Gastrocnemius medialis (tissue), 4 donors: ENCODE measurements at regions not wholly inside any gene's neighbourhood (a gene's known extent, or its start where the extent isn't known, plus 50 kb on each side); places are given as distances from the start of the nearest gene placed in this dataset.

Experiments
- ATAC-seq, 2 donors: fragments of 150-250 bp; one replicate each; pipeline ENCODE4 v1.9.1; 2016
- DNase-seq, 2 donors: peaks; one replicate each; pipeline ENCODE4 v3.0.0-alpha.2; 2019
- H3K27ac ChIP-seq, 4 donors: fragments of 200-600 bp; sonication (generic); 1 replicate in 1 of 4; 2 replicates in 3 of 4; pipeline ENCODE4 v1.5.1; 2016 to 2018; ENCODE audit warnings: mild to moderate bottlenecking in 2 of 4, moderate library complexity in 1 of 4
- H3K27me3 ChIP-seq, 3 donors: fragments of 200-600 bp; sonication (generic) in 2 of 3; 1 replicate in 1 of 3; 2 replicates in 2 of 3; pipeline versions ENCODE4 v1.5.1 to v1.6.0; 2016 to 2019; ENCODE audit warnings: mild to moderate bottlenecking in 1 of 3, moderate library complexity in 1 of 3
- H3K36me3 ChIP-seq, 2 donors: fragments of 200-600 bp; sonication (generic) in 1 of 2; one replicate each; pipeline ENCODE4 v1.5.1; 2017 to 2018
- H3K4me1 ChIP-seq, 2 donors: fragments of 200-600 bp; sonication (generic) in 1 of 2; one replicate each; pipeline ENCODE4 v1.5.1; 2016 to 2017; ENCODE audit warnings: mild to moderate bottlenecking in 2 of 2
- H3K4me3 ChIP-seq, 4 donors: fragments of 200-600 bp; sonication (generic) in 3 of 4; 1 replicate in 1 of 4; 2 replicates in 3 of 4; pipeline ENCODE4 v1.5.1; 2016 to 2019; ENCODE audit warnings: mild to moderate bottlenecking in 2 of 4
- H3K9me3 ChIP-seq, 3 donors: fragments of 200-600 bp; sonication (generic) in 2 of 3; 1 replicate in 1 of 3; 2 replicates in 2 of 3; pipeline ENCODE4 v1.5.1; 2016 to 2019
- CTCF ChIP-seq, 5 experiments: fragments of 450-650 bp in 3 of 5; fragments of 200-600 bp in 2 of 5; sonication (generic) in 2 of 5; IDR thresholded peaks in 4 of 5; conservative IDR thresholded peaks in 1 of 5; 1 replicate in 4 of 5; 2 replicates in 1 of 5; pipeline ENCODE4 v1.5.1; 2016 to 2019; ENCODE audit warnings: antibody characterized with exemption in 5 of 5, mild to moderate bottlenecking in 3 of 5, moderate library complexity in 3 of 5
- POLR2A ChIP-seq, 2 donors: fragments of 450-650 bp; IDR thresholded peaks; one replicate each; pipeline ENCODE4 v1.6.1; 2017; ENCODE audit warnings: antibody characterized with exemption in 2 of 2, mild to moderate bottlenecking in 2 of 2, moderate library complexity in 2 of 2
- in situ Hi-C, 4 donors: fragments of 200-750 bp; cut with MboI; loops; one replicate each; pipeline versions ENCODE4 v1.15.0 to v1.8.0; 2017; ENCODE audit warnings: low sequenced_read_pairs in 4 of 4
- intact Hi-C: fragments of 100-400 bp; cut with DNase I; formaldehyde crosslinking; loops from one replicate; pipeline ENCODE4 v1.15.1; 2023; ENCODE audit warnings: low total_unique reads

DNA sequence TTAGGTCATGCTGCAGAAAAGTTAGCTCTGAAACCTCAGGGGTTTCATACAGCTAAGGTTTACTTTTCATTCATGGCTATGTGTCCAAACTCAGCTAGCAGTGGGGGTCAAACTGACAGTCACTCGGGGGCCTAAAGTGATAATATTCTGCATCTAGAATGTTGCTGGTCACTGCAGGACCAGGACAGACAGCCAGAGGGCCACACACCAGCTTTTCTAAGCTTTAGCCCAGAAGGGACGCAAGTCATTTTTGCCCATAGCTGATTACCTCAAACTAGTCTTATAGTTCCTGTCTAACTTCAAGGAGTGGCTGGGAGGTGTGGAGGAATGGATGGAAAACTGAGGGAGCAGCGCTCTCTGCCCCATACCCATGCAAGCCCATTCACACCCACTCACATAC, 163.0 kb upstream of the NLRP1 start:
- ATAC-seq (no peak), DNase-seq (no peak)
- H3K27ac ChIP-seq, result no peak overlapping the region
- in situ Hi-C loops (no loop called here), intact Hi-C loops (no loop called here)
- no peaks in the 10 kb centered on the region for H3K4me1 ChIP-seq
- H3K36me3 ChIP-seq, result no peaks in the 10 kb centered on the region
- H3K4me3 ChIP-seq, result no peak overlapping the region
- no peaks in the 10 kb centered on the region for H3K9me3 ChIP-seq
- H3K27me3 ChIP-seq, result no peaks in the 10 kb centered on the region
- no peak for TF ChIP-seq CTCF (IDR thresholded peaks at IDR 0.05 in 4 of 5, conservative IDR thresholded peaks at IDR 0.05 in 1 of 5)
- no peak for TF ChIP-seq POLR2A (IDR thresholded peaks at IDR 0.05)

GRCh38 chr17:5747964-5748363, 163.7 kb upstream of the NLRP1 start:
- intact Hi-C loops, result no loop called here
- in situ Hi-C loops, result no loop called here
- TF ChIP-seq CTCF (IDR thresholded peaks at IDR 0.05 in 4 of 5, conservative IDR thresholded peaks at IDR 0.05 in 1 of 5), result no peak
- TF ChIP-seq POLR2A (IDR thresholded peaks at IDR 0.05), result no peak
- no peak for DNase-seq
- no peaks in the 10 kb centered on the region for H3K4me1 ChIP-seq
- no peak overlapping the region for H3K27ac ChIP-seq
- H3K9me3 ChIP-seq, result no peaks in the 10 kb centered on the region
- H3K36me3 ChIP-seq, result no peaks in the 10 kb centered on the region
- H3K27me3 ChIP-seq, result no peaks in the 10 kb centered on the region
- no peak for ATAC-seq
- H3K4me3 ChIP-seq, result no peak overlapping the region

GRCh38 chr17:5753421-5753820, 169.1 kb upstream of the NLRP1 start:
- no peaks in the 10 kb centered on the region for H3K4me1 ChIP-seq
- in situ Hi-C loops (no loop called here), intact Hi-C loops (no loop called here)
- peaks cover 0 to 10% (median 7%) of the 10 kb centered on the region in 3 donors for H3K27me3 ChIP-seq
- ATAC-seq, result no peak
- no peaks in the 10 kb centered on the region for H3K36me3 ChIP-seq
- no peaks in the 10 kb centered on the region for H3K9me3 ChIP-seq
- H3K4me3 ChIP-seq, result no peak overlapping the region
- DNase-seq, result no peak
- no peak for TF ChIP-seq CTCF (IDR thresholded peaks at IDR 0.05 in 4 of 5, conservative IDR thresholded peaks at IDR 0.05 in 1 of 5)
- no peak for TF ChIP-seq POLR2A (IDR thresholded peaks at IDR 0.05)
- H3K27ac ChIP-seq, result no peak overlapping the region

GRCh38 chr17:5757314-5757907, 173.1 kb upstream of the NLRP1 start:
- intact Hi-C loops, result no loop called here
- H3K36me3 ChIP-seq, result no peaks in the 10 kb centered on the region
- ATAC-seq (no peak), DNase-seq (no peak)
- H3K4me3 ChIP-seq, result no peak overlapping the region
- in situ Hi-C loops, result no loop called here
- H3K27ac ChIP-seq, result no peak overlapping the region
- H3K27me3 ChIP-seq, result peaks cover 0 to 10% (median 7%) of the 10 kb centered on the region in 3 donors
- no peaks in the 10 kb centered on the region for H3K4me1 ChIP-seq
- no peak for TF ChIP-seq POLR2A (IDR thresholded peaks at IDR 0.05)
- no peak for TF ChIP-seq CTCF (IDR thresholded peaks at IDR 0.05 in 4 of 5, conservative IDR thresholded peaks at IDR 0.05 in 1 of 5)
- H3K9me3 ChIP-seq, result no peaks in the 10 kb centered on the region

- Histone ChIP-seq H3K27ac (no peak overlapping the region), H3K4me3 (no peak overlapping the region), H3K27me3 (peaks cover 0 to 10% (median 9%) of the 10 kb centered on the region in 3 donors), H3K9me3 (no peaks in the 10 kb centered on the region), H3K4me1 (no peaks in the 10 kb centered on the region), H3K36me3 (no peaks in the 10 kb centered on the region)
- no peak for DNase-seq
- intact Hi-C loops (no loop called here), in situ Hi-C loops (no loop called here)
- TF ChIP-seq POLR2A (IDR thresholded peaks at IDR 0.05) (no peak), CTCF (IDR thresholded peaks at IDR 0.05 in 4 of 5, conservative IDR thresholded peaks at IDR 0.05 in 1 of 5) (no peak)
- no peak for ATAC-seq
Measured at GRCh38 chr17:5758651-5759050, 174.3 kb upstream of the NLRP1 start.
